C4-2B (cell line): ENCODE measurements at regions not wholly inside any gene's neighbourhood (a gene's known extent, or its start where the extent isn't known, plus 50 kb on each side); places are given as distances from the start of the nearest gene placed in this dataset.

Experiments used
- ZFX ChIP-seq: fragments of 450-650 bp; IDR thresholded peaks from 2 replicates; pipeline ENCODE4 v1.6.1; 2017
- TF ChIP-seq, protein P1 (sequence below): fragments of 450-650 bp; conservative IDR thresholded peaks from 2 replicates; pipeline ENCODE4 v1.5.1; 2017; ENCODE audit warnings: mild to moderate bottlenecking

DNA sequence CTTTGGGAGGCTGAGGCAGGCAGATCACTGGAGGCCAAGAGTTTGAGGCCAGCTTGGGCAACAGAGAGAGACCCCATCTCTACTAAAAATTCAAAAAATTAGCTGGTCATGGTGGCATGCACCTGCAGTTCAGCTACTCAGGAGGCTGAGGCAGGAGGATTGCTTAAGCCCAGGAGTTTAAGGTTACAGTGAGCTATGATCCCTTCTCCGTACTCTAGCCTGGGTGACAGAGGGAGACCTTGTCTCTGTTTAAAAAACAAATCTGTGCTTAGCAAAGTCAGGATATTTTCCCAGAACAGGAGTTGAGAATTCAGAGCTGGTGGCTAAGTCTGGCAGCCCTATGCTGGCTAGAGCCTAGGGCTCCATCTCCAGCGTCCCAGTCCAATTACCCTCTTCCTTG is 142.9 kb upstream of the PZP start:
- TF ChIP-seq, protein P1, sequence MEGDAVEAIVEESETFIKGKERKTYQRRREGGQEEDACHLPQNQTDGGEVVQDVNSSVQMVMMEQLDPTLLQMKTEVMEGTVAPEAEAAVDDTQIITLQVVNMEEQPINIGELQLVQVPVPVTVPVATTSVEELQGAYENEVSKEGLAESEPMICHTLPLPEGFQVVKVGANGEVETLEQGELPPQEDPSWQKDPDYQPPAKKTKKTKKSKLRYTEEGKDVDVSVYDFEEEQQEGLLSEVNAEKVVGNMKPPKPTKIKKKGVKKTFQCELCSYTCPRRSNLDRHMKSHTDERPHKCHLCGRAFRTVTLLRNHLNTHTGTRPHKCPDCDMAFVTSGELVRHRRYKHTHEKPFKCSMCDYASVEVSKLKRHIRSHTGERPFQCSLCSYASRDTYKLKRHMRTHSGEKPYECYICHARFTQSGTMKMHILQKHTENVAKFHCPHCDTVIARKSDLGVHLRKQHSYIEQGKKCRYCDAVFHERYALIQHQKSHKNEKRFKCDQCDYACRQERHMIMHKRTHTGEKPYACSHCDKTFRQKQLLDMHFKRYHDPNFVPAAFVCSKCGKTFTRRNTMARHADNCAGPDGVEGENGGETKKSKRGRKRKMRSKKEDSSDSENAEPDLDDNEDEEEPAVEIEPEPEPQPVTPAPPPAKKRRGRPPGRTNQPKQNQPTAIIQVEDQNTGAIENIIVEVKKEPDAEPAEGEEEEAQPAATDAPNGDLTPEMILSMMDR = no peak
- TF ChIP-seq ZFX = no peak
